H1 (cell line): ENCODE measurements at regions not wholly inside any gene's neighbourhood (a gene's known extent, or its start where the extent isn't known, plus 50 kb on each side); places are given as distances from the start of the nearest gene placed in this dataset.
A peak's percentile ranks its signal among the peaks of the same experiment; 100 is the strongest.

Source experiments
- CTCF ChIA-PET: fragments of 300-600 bp; sonication (Branson Sonifier 250); formaldehyde crosslinking; loops from one replicate; lab custom pipeline; 2021; ENCODE audit not compliant: partially characterized antibody; lab: Charles Lee
- POLR2A ChIA-PET: fragments of 300-600 bp; sonication (Branson Sonifier 250); formaldehyde crosslinking; loops from one replicate; lab custom pipeline; 2021; ENCODE audit warnings: inconsistent platforms; ENCODE audit not compliant: partially characterized antibody; lab: Charles Lee
- DNase-seq, 2 experiments: peaks; one replicate each; pipeline versions ENCODE4 v3.0.0 to v3.0.0-alpha.2; 2010 to 2022; ENCODE audit warnings: low spot score in 2 of 2, low read depth in 1 of 2, mixed read lengths in 1 of 2
- FAIRE-seq: peaks from 2 replicates; lab custom pipeline; 2011; peaks lifted over from hg19 to GRCh38; lab: Jason Lieb, UNC
- H2AFZ ChIP-seq: 2 replicates; pipeline ENCODE4 v1.8.1; 2012; ENCODE audit warnings: low read length, inconsistent platforms
- H2AK5ac ChIP-seq: 2 replicates; pipeline ENCODE4 v1.6.1; 2013; ENCODE audit warnings: low read depth, low read length
- H2BK120ac ChIP-seq: replicated peaks from 2 replicates; pipeline ENCODE3; 2013; ENCODE audit warnings: low read depth, low read length, inconsistent platforms
- H2BK12ac ChIP-seq: 2 replicates; pipeline ENCODE4 v1.6.1; 2013; ENCODE audit warnings: low read depth, low read length
- H2BK15ac ChIP-seq: 2 replicates; pipeline ENCODE4 v1.6.1; 2013; ENCODE audit warnings: low read length
- H2BK20ac ChIP-seq: 2 replicates; pipeline ENCODE4 v1.6.1; 2013; ENCODE audit warnings: low read length
- H2BK5ac ChIP-seq: 2 replicates; pipeline ENCODE4 v1.6.1; 2013; ENCODE audit warnings: low read depth, low read length
- H3K14ac ChIP-seq: 2 replicates; pipeline ENCODE4 v1.6.1; 2013; ENCODE audit warnings: inconsistent platforms; ENCODE audit not compliant: insufficient read length
- H3K18ac ChIP-seq: 2 replicates; pipeline ENCODE4 v1.6.1; 2013; ENCODE audit warnings: low read length; ENCODE audit errors: extremely low read depth
- H3K23ac ChIP-seq: 2 replicates; pipeline ENCODE4 v1.6.1; 2013; ENCODE audit warnings: inconsistent platforms; ENCODE audit not compliant: insufficient read length
- H3K23me2 ChIP-seq: 2 replicates; pipeline ENCODE4 v1.6.1; 2013; ENCODE audit warnings: low read depth, low read length
- H3K27ac ChIP-seq: 2 replicates; pipeline ENCODE4 v1.6.1; 2011; ENCODE audit warnings: low read depth, low read length, inconsistent platforms
- H3K27me3 ChIP-seq, 4 experiments: replicated peaks in 1 of 4; 1 replicate in 1 of 4; 2 replicates in 3 of 4; pipeline versions ENCODE4 v1.6.1 to v1.8.1; 2011 to 2013; ENCODE audit warnings: low read length in 3 of 4, mild to moderate bottlenecking in 3 of 4, inconsistent platforms in 2 of 4, mixed read lengths in 2 of 4, moderate library complexity in 1 of 4; ENCODE audit not compliant: control insufficient read depth in 3 of 4, insufficient read depth in 3 of 4; ENCODE audit errors: extremely low read depth in 1 of 4
- H3K36me3 ChIP-seq, 4 experiments: 2 replicates each; pipeline versions ENCODE4 v1.6.1 to v1.8.1; 2011 to 2013; ENCODE audit warnings: mild to moderate bottlenecking in 4 of 4, low read length in 3 of 4, moderate library complexity in 2 of 4, control low read depth in 1 of 4, inconsistent platforms in 1 of 4; ENCODE audit not compliant: insufficient read depth in 4 of 4, control insufficient read depth in 2 of 4
- H3K4ac ChIP-seq: replicated peaks from 2 replicates; pipeline ENCODE3; 2013; ENCODE audit warnings: low read length, low read depth, mixed read lengths, inconsistent platforms; ENCODE audit not compliant: insufficient read length
- H3K4me1 ChIP-seq, 4 experiments: replicated peaks in 1 of 4; 1 replicate in 1 of 4; 2 replicates in 3 of 4; pipeline versions ENCODE4 v1.6.1 to v1.8.1; 2011 to 2013; ENCODE audit warnings: low read length in 3 of 4, inconsistent platforms in 2 of 4, mixed read lengths in 1 of 4; ENCODE audit not compliant: insufficient read depth in 4 of 4, control insufficient read depth in 3 of 4
- H3K4me2 ChIP-seq, 2 experiments: 2 replicates each; pipeline versions ENCODE4 v1.6.1 to v1.8.1; 2011 to 2013; ENCODE audit warnings: low read depth in 2 of 2, low read length in 2 of 2, control low read depth in 1 of 2, inconsistent platforms in 1 of 2, mild to moderate bottlenecking in 1 of 2; ENCODE audit not compliant: insufficient read depth in 1 of 2
- H3K4me3 ChIP-seq, 4 experiments: fragments of 200-600, 300-600 bp in 1 of 4; sonication (generic), shearing (Covaris generic), sonication (Bioruptor Twin) in 1 of 4; 2 replicates each; pipeline versions ENCODE4 v1.5.1 to v1.8.1; 2011 to 2016; ENCODE audit warnings: low read length in 4 of 4, low read depth in 3 of 4, control low read depth in 2 of 4, inconsistent platforms in 2 of 4, mild to moderate bottlenecking in 2 of 4, mixed read lengths in 1 of 4, moderate library complexity in 1 of 4; ENCODE audit not compliant: insufficient read depth in 2 of 4; ENCODE audit errors: extremely low read depth in 1 of 4
- H3K56ac ChIP-seq: replicated peaks from 2 replicates; pipeline ENCODE3; 2013; ENCODE audit warnings: low read depth, mild to moderate bottlenecking, mixed read lengths, low read length, inconsistent platforms; ENCODE audit not compliant: insufficient read length
- H3K79me1 ChIP-seq: 2 replicates; pipeline ENCODE4 v1.6.1; 2013; ENCODE audit warnings: low read depth, low read length, control low read depth
- H3K79me2 ChIP-seq, 2 experiments: 2 replicates each; pipeline versions ENCODE4 v1.6.1 to v1.8.1; 2012 to 2013; ENCODE audit warnings: low read length in 2 of 2, mild to moderate bottlenecking in 2 of 2, inconsistent platforms in 1 of 2; ENCODE audit not compliant: insufficient read depth in 2 of 2, control insufficient read depth in 1 of 2
- H3K9ac ChIP-seq, 4 experiments: replicated peaks in 1 of 4; 1 replicate in 1 of 4; 2 replicates in 3 of 4; pipeline versions ENCODE4 v1.6.1 to v1.8.1; 2011 to 2013; ENCODE audit warnings: low read depth in 3 of 4, low read length in 3 of 4, control low read depth in 2 of 4, mild to moderate bottlenecking in 2 of 4, moderate library complexity in 2 of 4, inconsistent platforms in 1 of 4; ENCODE audit errors: extremely low read depth in 1 of 4
- H3K9me3 ChIP-seq, 2 experiments: 2 replicates each; pipeline versions ENCODE4 v1.6.1 to v1.8.1; 2012 to 2013; ENCODE audit warnings: mild to moderate bottlenecking in 2 of 2, moderate library complexity in 2 of 2, control low read depth in 1 of 2, inconsistent platforms in 1 of 2, low read depth in 1 of 2, low read length in 1 of 2, mixed read lengths in 1 of 2; ENCODE audit not compliant: insufficient read depth in 2 of 2
- H4K20me1 ChIP-seq, 2 experiments: replicated peaks in 1 of 2; 2 replicates each; pipeline versions ENCODE3 to v1.8.1; 2011 to 2013; ENCODE audit warnings: inconsistent platforms in 2 of 2, low read length in 2 of 2, mild to moderate bottlenecking in 1 of 2; ENCODE audit not compliant: insufficient read depth in 2 of 2, control insufficient read depth in 1 of 2
- H4K5ac ChIP-seq: 2 replicates; pipeline ENCODE4 v1.6.1; 2013; ENCODE audit warnings: low read length, low read depth, mixed read lengths, inconsistent platforms; ENCODE audit not compliant: insufficient read length
- H4K8ac ChIP-seq: 2 replicates; pipeline ENCODE4 v1.8.0; 2013; ENCODE audit warnings: mild to moderate bottlenecking, moderate library complexity, low read length, inconsistent platforms; ENCODE audit not compliant: insufficient read depth; ENCODE audit errors: extremely low read depth
- H4K91ac ChIP-seq: replicated peaks from 2 replicates; pipeline ENCODE3; 2013; ENCODE audit warnings: low read length, mixed read lengths, inconsistent platforms; ENCODE audit not compliant: insufficient read length
- CTCF ChIP-seq, 3 experiments: IDR thresholded peaks; 1 replicate in 2 of 3; 2 replicates in 1 of 3; pipeline versions ENCODE4 v1.5.1 to v1.6.1; 2011; ENCODE audit warnings: low read length in 3 of 3, mild to moderate bottlenecking in 3 of 3, inconsistent platforms in 2 of 3, low read depth in 1 of 3, moderate library complexity in 1 of 3; ENCODE audit not compliant: insufficient read depth in 1 of 3; ENCODE audit errors: control extremely low read depth in 1 of 3
- RAD21 ChIP-seq, 2 experiments: IDR thresholded peaks in 1 of 2; conservative IDR thresholded peaks in 1 of 2; 2 replicates each; pipeline ENCODE4 v1.6.1; 2011; ENCODE audit warnings: low read depth in 2 of 2, low read length in 2 of 2, improper control_type of control experiment in 1 of 2, inconsistent platforms in 1 of 2, mild to moderate bottlenecking in 1 of 2, moderate library complexity in 1 of 2
- WGBS, 2 experiments: shearing (Covaris generic) in 1 of 2; methylation state at CpG; one replicate each; pipeline versions ENCODE4 v1.1.6 to v1.1.7; 2013 to 2015; ENCODE audit warnings: low lambda C conversion rate in 2 of 2, mixed read lengths in 2 of 2, inconsistent platforms in 1 of 2, low coverage in 1 of 2, missing lambda C conversion rate in 1 of 2; ENCODE audit not compliant: insufficient replicate concordance in 2 of 2, insufficient coverage in 1 of 2, insufficient read length in 1 of 2; ENCODE audit errors: extremely low coverage in 1 of 2, missing lambda C conversion rate in 1 of 2; 5-methylcytosine and 5-hydroxymethylcytosine counted together

GRCh38 chr14:97723819-97724218 lies 926.6 kb downstream of the VRK1 start:
- Histone ChIP-seq H3K9ac (no peak overlapping the region), H4K5ac (no peak overlapping the region), H2BK5ac (no peak overlapping the region), H3K4ac (no peak overlapping the region), H4K91ac (no peak overlapping the region), H2AK5ac (no peak overlapping the region), H2BK20ac (no peak overlapping the region), H3K23me2 (peaks cover 2% of the 10 kb centered on the region; the same call in 1 of the 2 replicates), H3K79me1 (no peaks in the 10 kb centered on the region), H3K4me1 (no peaks in the 10 kb centered on the region), H2BK15ac (no peak overlapping the region), H3K27ac (no peak overlapping the region; the same call in 1 of the 2 replicates), H4K8ac (no peak overlapping the region), H3K23ac (no peak overlapping the region), H3K36me3 (no peaks in the 10 kb centered on the region), H4K20me1 (no peaks in the 10 kb centered on the region), H2BK120ac (no peak overlapping the region), H2BK12ac (0 out of 2 replicates have a peak overlapping the region, but pooled peaks have one; percentile 33), H3K14ac (no peak overlapping the region), H3K27me3 (no peaks in the 10 kb centered on the region), H3K9me3 (0 out of 4 replicates have a peak, but pooled peaks cover 0 to 4% of the 10 kb centered on the region in 2 experiments), H3K4me3 (no peak overlapping the region), H3K79me2 (no peaks in the 10 kb centered on the region), H3K4me2 (no peak overlapping the region), H2AFZ (peak overlapping the region; percentile 63; the same call in 1 of the 2 replicates), H3K18ac (no peak overlapping the region), H3K56ac (no peak overlapping the region)
- ChIA-PET CTCF (no interaction called here), POLR2A (no interaction called here)
- FAIRE-seq (no peak), DNase-seq (no peak)
- 85% methylated on average over 7 of the region's 7 CpGs; no CpG with 5 or more reads in 1 of the 2 experiments for WGBS, 2 experiments
- TF ChIP-seq CTCF (IDR thresholded peaks at IDR 0.05; ENCODE audit: control extremely low read depth in 1 of 3, insufficient read depth in 1 of 3, low read depth in 1 of 3, low read length in 3 of 3) (no peak), RAD21 (IDR thresholded peaks at IDR 0.05 in 1 of 2, conservative IDR thresholded peaks at IDR 0.05 in 1 of 2; ENCODE audit: low read depth in 2 of 2, low read length in 2 of 2) (peak in 1 of 2 experiments; percentile 7; a peak in 2 of 4 replicates)
